Liver (tissue), 8 donors: ENCODE measurements at regions not wholly inside any gene's neighbourhood (a gene's known extent, or its start where the extent isn't known, plus 50 kb on each side); places are given as distances from the start of the nearest gene placed in this dataset.

Source experiments
- DNase-seq: peaks from one replicate; pipeline ENCODE4 v3.0.0-alpha.2; 2017; ENCODE audit warnings: low spot score
- H3K27ac ChIP-seq, 2 donors: one replicate each; pipeline ENCODE4 v1.7.0; 2013; ENCODE audit warnings: inconsistent platforms in 2 of 2, low read length in 2 of 2, control low read depth in 1 of 2, low read depth in 1 of 2, mild to moderate bottlenecking in 1 of 2
- H3K27me3 ChIP-seq, 4 donors: one replicate each; pipeline versions ENCODE4 v1.6.1 to v1.7.0; 2013; ENCODE audit warnings: low read length in 3 of 4, inconsistent platforms in 1 of 4, mild to moderate bottlenecking in 1 of 4, moderate library complexity in 1 of 4; ENCODE audit not compliant: control insufficient read depth in 4 of 4, insufficient read depth in 4 of 4
- H3K36me3 ChIP-seq, 4 donors: one replicate each; pipeline versions ENCODE4 v1.6.1 to v1.7.0; 2013; ENCODE audit warnings: low read length in 3 of 4, mild to moderate bottlenecking in 3 of 4, low read depth in 1 of 4, moderate library complexity in 1 of 4; ENCODE audit not compliant: control insufficient read depth in 4 of 4, insufficient read depth in 3 of 4
- H3K4me1 ChIP-seq, 4 donors: one replicate each; pipeline versions ENCODE4 v1.6.1 to v1.7.0; 2013; ENCODE audit warnings: low read length in 3 of 4, mild to moderate bottlenecking in 3 of 4, moderate library complexity in 1 of 4; ENCODE audit not compliant: control insufficient read depth in 4 of 4, insufficient read depth in 4 of 4
- H3K4me3 ChIP-seq, 3 donors: one replicate each; pipeline versions ENCODE4 v1.6.1 to v1.7.0; 2013; ENCODE audit warnings: low read length in 3 of 3, control low read depth in 1 of 3, low read depth in 1 of 3, mild to moderate bottlenecking in 1 of 3
- H3K9ac ChIP-seq, 2 donors: one replicate each; pipeline ENCODE4 v1.7.0; 2013; ENCODE audit warnings: low read length in 2 of 2, mild to moderate bottlenecking in 2 of 2, moderate library complexity in 2 of 2, control low read depth in 1 of 2, low read depth in 1 of 2
- H3K9me3 ChIP-seq, 4 donors: one replicate each; pipeline versions ENCODE4 v1.6.1 to v1.7.0; 2013; ENCODE audit warnings: low read length in 3 of 4; ENCODE audit not compliant: control insufficient read depth in 4 of 4
- ATF3 ChIP-seq: IDR thresholded peaks from 2 replicates; pipeline ENCODE4 v1.6.1; 2016; ENCODE audit warnings: antibody characterized with exemption
- EGR1 ChIP-seq, 2 donors: IDR thresholded peaks; 2 replicates each; pipeline ENCODE4 v1.6.1; 2016 to 2018; ENCODE audit warnings: antibody characterized with exemption in 2 of 2, low read depth in 2 of 2
- FOXA1 ChIP-seq: IDR thresholded peaks from 2 replicates; pipeline ENCODE4 v1.6.1; 2016; ENCODE audit warnings: antibody characterized with exemption
- FOXA2 ChIP-seq: IDR thresholded peaks from 2 replicates; pipeline ENCODE4 v1.6.1; 2016; ENCODE audit warnings: antibody characterized with exemption
- GABPA ChIP-seq, 2 donors: IDR thresholded peaks in 1 of 2; conservative IDR thresholded peaks in 1 of 2; 2 replicates each; pipeline ENCODE4 v1.6.1; 2016; ENCODE audit warnings: antibody characterized with exemption in 2 of 2, mild to moderate bottlenecking in 1 of 2, moderate library complexity in 1 of 2
- HNF4A ChIP-seq, 2 donors: conservative IDR thresholded peaks; 2 replicates each; pipeline ENCODE4 v1.6.1; 2016; ENCODE audit warnings: antibody characterized with exemption in 2 of 2, mild to moderate bottlenecking in 2 of 2
- HNF4G ChIP-seq: IDR thresholded peaks from 2 replicates; pipeline ENCODE4 v1.6.1; 2016; ENCODE audit warnings: antibody characterized with exemption
- JUND ChIP-seq, 2 donors: IDR thresholded peaks; 2 replicates each; pipeline ENCODE4 v1.6.1; 2016; ENCODE audit warnings: antibody characterized with exemption in 2 of 2
- MAX ChIP-seq: IDR thresholded peaks from 2 replicates; pipeline ENCODE4 v1.6.1; 2016; ENCODE audit warnings: antibody characterized with exemption
- NR2F2 ChIP-seq: IDR thresholded peaks from 2 replicates; pipeline ENCODE4 v1.6.1; 2016; ENCODE audit warnings: antibody characterized with exemption
- RAD21 ChIP-seq, 2 donors: IDR thresholded peaks; 2 replicates each; pipeline ENCODE4 v1.6.1; 2016; ENCODE audit warnings: antibody characterized with exemption in 2 of 2, mild to moderate bottlenecking in 2 of 2
- RXRA ChIP-seq, 2 donors: IDR thresholded peaks; 2 replicates each; pipeline ENCODE4 v1.6.1; 2017 to 2018; ENCODE audit warnings: antibody characterized with exemption in 2 of 2, mild to moderate bottlenecking in 1 of 2
- SP1 ChIP-seq: IDR thresholded peaks from 2 replicates; pipeline ENCODE4 v1.6.1; 2018; ENCODE audit warnings: antibody characterized with exemption, mild to moderate bottlenecking
- TAF1 ChIP-seq: conservative IDR thresholded peaks from 2 replicates; pipeline ENCODE4 v1.6.1; 2016; ENCODE audit warnings: antibody characterized with exemption, mild to moderate bottlenecking
- YY1 ChIP-seq: IDR thresholded peaks from 2 replicates; pipeline ENCODE4 v1.6.1; 2016; ENCODE audit warnings: antibody characterized with exemption, mild to moderate bottlenecking
- ZBTB33 ChIP-seq: IDR thresholded peaks from 2 replicates; pipeline ENCODE4 v1.6.1; 2016; ENCODE audit warnings: antibody characterized with exemption
- WGBS: extraction: QIAGEN DNeasy Blood & Tissue Kit; methylation state at CpG from one replicate; pipeline ENCODE4 v1.1.7; 2013; 5-methylcytosine and 5-hydroxymethylcytosine counted together
- TF ChIP-seq, protein P1 (sequence below): IDR thresholded peaks from 2 replicates; pipeline ENCODE4 v1.6.1; 2016; ENCODE audit warnings: antibody characterized with exemption, mild to moderate bottlenecking
- TF ChIP-seq, protein P2 (sequence below): fragments of 150-350 bp; IDR thresholded peaks from 2 replicates; pipeline ENCODE4 v1.5.1; 2017; ENCODE audit warnings: improper control_type of control experiment, low read depth, low read length; ENCODE audit not compliant: missing input control
- donor health status: healthy.
- donor health status: healthy.
- donor health status: healthy.
- donor health status: healthy.
- donor health status: healthy.

- no peak overlapping the region for H3K9ac ChIP-seq
- no peak for TF ChIP-seq GABPA (IDR thresholded peaks at IDR 0.05 in 1 of 2, conservative IDR thresholded peaks at IDR 0.05 in 1 of 2)
- peak; percentile 90 for TF ChIP-seq YY1
- TF ChIP-seq JUND (IDR thresholded peaks at IDR 0.05): no peak
- peak; percentile 92 for TF ChIP-seq SP1
- TF ChIP-seq FOXA2: no peak
- TF ChIP-seq NR2F2: no peak
- peak; percentile 77 for TF ChIP-seq HNF4G
- peak; percentile 4 to 75 for TF ChIP-seq RXRA (IDR thresholded peaks at IDR 0.05)
- TF ChIP-seq TAF1: peak; percentile 17
- peak in 1 of 2 donors; percentile 30 for TF ChIP-seq RAD21 (IDR thresholded peaks at IDR 0.05)
- no peak for TF ChIP-seq ZBTB33
- TF ChIP-seq, protein P1, sequence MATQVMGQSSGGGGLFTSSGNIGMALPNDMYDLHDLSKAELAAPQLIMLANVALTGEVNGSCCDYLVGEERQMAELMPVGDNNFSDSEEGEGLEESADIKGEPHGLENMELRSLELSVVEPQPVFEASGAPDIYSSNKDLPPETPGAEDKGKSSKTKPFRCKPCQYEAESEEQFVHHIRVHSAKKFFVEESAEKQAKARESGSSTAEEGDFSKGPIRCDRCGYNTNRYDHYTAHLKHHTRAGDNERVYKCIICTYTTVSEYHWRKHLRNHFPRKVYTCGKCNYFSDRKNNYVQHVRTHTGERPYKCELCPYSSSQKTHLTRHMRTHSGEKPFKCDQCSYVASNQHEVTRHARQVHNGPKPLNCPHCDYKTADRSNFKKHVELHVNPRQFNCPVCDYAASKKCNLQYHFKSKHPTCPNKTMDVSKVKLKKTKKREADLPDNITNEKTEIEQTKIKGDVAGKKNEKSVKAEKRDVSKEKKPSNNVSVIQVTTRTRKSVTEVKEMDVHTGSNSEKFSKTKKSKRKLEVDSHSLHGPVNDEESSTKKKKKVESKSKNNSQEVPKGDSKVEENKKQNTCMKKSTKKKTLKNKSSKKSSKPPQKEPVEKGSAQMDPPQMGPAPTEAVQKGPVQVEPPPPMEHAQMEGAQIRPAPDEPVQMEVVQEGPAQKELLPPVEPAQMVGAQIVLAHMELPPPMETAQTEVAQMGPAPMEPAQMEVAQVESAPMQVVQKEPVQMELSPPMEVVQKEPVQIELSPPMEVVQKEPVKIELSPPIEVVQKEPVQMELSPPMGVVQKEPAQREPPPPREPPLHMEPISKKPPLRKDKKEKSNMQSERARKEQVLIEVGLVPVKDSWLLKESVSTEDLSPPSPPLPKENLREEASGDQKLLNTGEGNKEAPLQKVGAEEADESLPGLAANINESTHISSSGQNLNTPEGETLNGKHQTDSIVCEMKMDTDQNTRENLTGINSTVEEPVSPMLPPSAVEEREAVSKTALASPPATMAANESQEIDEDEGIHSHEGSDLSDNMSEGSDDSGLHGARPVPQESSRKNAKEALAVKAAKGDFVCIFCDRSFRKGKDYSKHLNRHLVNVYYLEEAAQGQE: no peak
- TF ChIP-seq MAX: peak; percentile 69
- no peak for TF ChIP-seq EGR1 (IDR thresholded peaks at IDR 0.05; ENCODE audit: low read depth in 2 of 2)
- no peak for TF ChIP-seq FOXA1
- TF ChIP-seq, protein P2, sequence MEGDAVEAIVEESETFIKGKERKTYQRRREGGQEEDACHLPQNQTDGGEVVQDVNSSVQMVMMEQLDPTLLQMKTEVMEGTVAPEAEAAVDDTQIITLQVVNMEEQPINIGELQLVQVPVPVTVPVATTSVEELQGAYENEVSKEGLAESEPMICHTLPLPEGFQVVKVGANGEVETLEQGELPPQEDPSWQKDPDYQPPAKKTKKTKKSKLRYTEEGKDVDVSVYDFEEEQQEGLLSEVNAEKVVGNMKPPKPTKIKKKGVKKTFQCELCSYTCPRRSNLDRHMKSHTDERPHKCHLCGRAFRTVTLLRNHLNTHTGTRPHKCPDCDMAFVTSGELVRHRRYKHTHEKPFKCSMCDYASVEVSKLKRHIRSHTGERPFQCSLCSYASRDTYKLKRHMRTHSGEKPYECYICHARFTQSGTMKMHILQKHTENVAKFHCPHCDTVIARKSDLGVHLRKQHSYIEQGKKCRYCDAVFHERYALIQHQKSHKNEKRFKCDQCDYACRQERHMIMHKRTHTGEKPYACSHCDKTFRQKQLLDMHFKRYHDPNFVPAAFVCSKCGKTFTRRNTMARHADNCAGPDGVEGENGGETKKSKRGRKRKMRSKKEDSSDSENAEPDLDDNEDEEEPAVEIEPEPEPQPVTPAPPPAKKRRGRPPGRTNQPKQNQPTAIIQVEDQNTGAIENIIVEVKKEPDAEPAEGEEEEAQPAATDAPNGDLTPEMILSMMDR: no peak
- TF ChIP-seq ATF3: peak; percentile 43
- TF ChIP-seq HNF4A (conservative IDR thresholded peaks at IDR 0.05): peak; percentile 69 to 92
- peaks cover 17 to 65% (median 43%) of the 10 kb centered on the region in 4 donors for H3K4me1 ChIP-seq
- H3K9me3 ChIP-seq: no peaks in the 10 kb centered on the region
- WGBS: 60% methylated on average over 6 of the region's 6 CpGs
- no peaks in the 10 kb centered on the region for H3K36me3 ChIP-seq
- DNase-seq: no peak
- H3K27me3 ChIP-seq: no peaks in the 10 kb centered on the region
- H3K27ac ChIP-seq: peak overlapping the region; percentile 92 to 97
- H3K4me3 ChIP-seq: no peak overlapping the region
Measured at GRCh38 chr11:69970785-69971535, 107.2 kb upstream of the ANO1 start.
